ENCODE measurements at regions not wholly inside any gene's neighbourhood (a gene's known extent, or its start where the extent isn't known, plus 50 kb on each side); places are given as distances from the start of the nearest gene placed in this dataset.
"Not testable (repeated sequence)": the region's sequence is repeated elsewhere in the genome, so short reads cannot be mapped to it uniquely, and the experiment has no call there.

GRCh38 chr7:119172043-119172442, 947.5 kb downstream of the ANKRD7 start:
- no peak for DNase-seq

- DNase-seq, result peak; percentile 66 to 85
Observed at GRCh38 chr7:119175911-119176627, 951.6 kb downstream of the ANKRD7 start.

GRCh38 chr7:119177863-119178262, 953.4 kb downstream of the ANKRD7 start:
- no peak for DNase-seq

GRCh38 chr7:119184124-119184788, 959.8 kb downstream of the ANKRD7 start:
- no peak for DNase-seq

- no peak for DNase-seq
Observed at GRCh38 chr7:119196183-119196582, 971.7 kb downstream of the ANKRD7 start.

- DNase-seq, result no peak
Observed at GRCh38 chr7:119197172-119197876, 972.8 kb downstream of the ANKRD7 start.

- peak; percentile 41 to 57 for DNase-seq
Observed at GRCh38 chr7:119197877-119198527, 973.5 kb downstream of the ANKRD7 start.

GRCh38 chr7:119219663-119220062, 995.2 kb downstream of the ANKRD7 start:
- no peak for DNase-seq

GRCh38 chr7:119223930-119224329, 999.4 kb downstream of the ANKRD7 start:
- DNase-seq, result no peak

GRCh38 chr7:119228482-119228881, 1004.0 kb downstream of the ANKRD7 start:
- DNase-seq, result no peak

- no peak for DNase-seq
Observed at GRCh38 chr7:119232091-119232490, 1007.6 kb downstream of the ANKRD7 start.

- no peak for DNase-seq
Observed at GRCh38 chr7:119233015-119233414, 1008.5 kb downstream of the ANKRD7 start.

- DNase-seq, result no peak
Observed at GRCh38 chr7:119252962-119253361, 1020.0 kb upstream of the KCND2 start.

GRCh38 chr7:119254742-119255141, 1018.2 kb upstream of the KCND2 start:
- no peak for DNase-seq

- DNase-seq, result peak in 1 of 2 experiments; percentile 7
Observed at GRCh38 chr7:119256001-119256400, 1017.0 kb upstream of the KCND2 start.

GRCh38 chr7:119256446-119257131, 1016.4 kb upstream of the KCND2 start:
- DNase-seq, result peak in 1 of 2 experiments; percentile 40

- not testable (repeated sequence) for DNase-seq
Observed at GRCh38 chr7:119266790-119267189, 1006.2 kb upstream of the KCND2 start.

- DNase-seq, result peak; percentile 58 to 61
Observed at GRCh38 chr7:119270045-119270464, 1002.9 kb upstream of the KCND2 start.

- no peak for DNase-seq
Observed at GRCh38 chr7:119270644-119271043, 1002.3 kb upstream of the KCND2 start.

GRCh38 chr7:119271147-119271779, 1001.7 kb upstream of the KCND2 start:
- DNase-seq, result no peak

GRCh38 chr7:119281181-119281846, 991.7 kb upstream of the KCND2 start:
- no peak for DNase-seq

GRCh38 chr7:119283353-119283752, 989.6 kb upstream of the KCND2 start:
- no peak for DNase-seq

Data from SHP77 (cell line).